ENCODE measurements at regions not wholly inside any gene's neighbourhood (a gene's known extent, or its start where the extent isn't known, plus 50 kb on each side); places are given as distances from the start of the nearest gene placed in this dataset.

GRCh38 chr5:168209997-168210396, 81.4 kb upstream of the WWC1 start:
- ChIA-PET CTCF (interaction anchor here (1.0 kb wide), 1 partner anchor 9 kb away, joined by 3 read pairs; no protein-coding TSS in a partner anchor), POLR2A (no interaction called here)
- no peaks in the 10 kb centered on the region for H3K9me3 Mint-ChIP-seq

GRCh38 chr5:168211245-168211644, 80.2 kb upstream of the WWC1 start:
- no peak overlapping the region for H3K27ac Mint-ChIP-seq
- no peak for DNase-seq
- no peaks in the 10 kb centered on the region for H3K36me3 Mint-ChIP-seq (ENCODE audit: low read depth)
- peaks cover 2% of the 10 kb centered on the region for H3K27me3 Mint-ChIP-seq
- no peak for ATAC-seq
- TF ChIP-seq CTCF (IDR thresholded peaks at IDR 0.05) = no peak
- H3K4me1 Mint-ChIP-seq (ENCODE audit: low read depth) = no peaks in the 10 kb centered on the region
- ChIA-PET CTCF (interaction anchor here (0.8 kb wide), 1 partner anchor 9 kb away, joined by 3 read pairs; no protein-coding TSS in a partner anchor), POLR2A (no interaction called here)
- intact Hi-C loops (cut with micrococcal nuclease) = no loop called here
- H3K4me3 Mint-ChIP-seq = no peak overlapping the region
- H3K9me3 Mint-ChIP-seq = no peaks in the 10 kb centered on the region

More at GRCh38 chr5:168209997-168210396, 81.4 kb upstream of the WWC1 start:
- Mint-ChIP-seq H3K27ac (no peak overlapping the region), H3K4me1 (ENCODE audit: low read depth) (no peaks in the 10 kb centered on the region), H3K27me3 (peaks cover 4% of the 10 kb centered on the region), H3K36me3 (ENCODE audit: low read depth) (no peaks in the 10 kb centered on the region), H3K4me3 (no peak overlapping the region)
- TF ChIP-seq CTCF (IDR thresholded peaks at IDR 0.05) = no peak
- DNase-seq = no peak
- intact Hi-C loops (cut with micrococcal nuclease) = no loop called here
- ATAC-seq = no peak

- no peaks in the 10 kb centered on the region for H3K9me3 Mint-ChIP-seq
- DNase-seq (no peak), ATAC-seq (no peak)
- H3K27me3 Mint-ChIP-seq = peaks cover 2% of the 10 kb centered on the region
- ChIA-PET POLR2A (no interaction called here), CTCF (interaction anchor here (0.8 kb wide), 1 partner anchor 8 kb away, joined by 3 read pairs; no protein-coding TSS in a partner anchor)
- H3K27ac Mint-ChIP-seq = no peak overlapping the region
- H3K4me1 Mint-ChIP-seq (ENCODE audit: low read depth) = no peaks in the 10 kb centered on the region
- no peaks in the 10 kb centered on the region for H3K36me3 Mint-ChIP-seq (ENCODE audit: low read depth)
- intact Hi-C loops (cut with micrococcal nuclease) = no loop called here
- no peak overlapping the region for H3K4me3 Mint-ChIP-seq
- no peak for TF ChIP-seq CTCF (IDR thresholded peaks at IDR 0.05)
Observed at GRCh38 chr5:168211936-168212335, 79.5 kb upstream of the WWC1 start.

- no peak for ATAC-seq
- TF ChIP-seq CTCF (IDR thresholded peaks at IDR 0.05) = no peak
- CTCF ChIA-PET = no interaction called here
- intact Hi-C loops (cut with micrococcal nuclease) = no loop called here
- H3K27me3 Mint-ChIP-seq = peaks cover 3% of the 10 kb centered on the region
- no peak overlapping the region for H3K4me3 Mint-ChIP-seq
- H3K27ac Mint-ChIP-seq = no peak overlapping the region
- no peak for DNase-seq
- no peaks in the 10 kb centered on the region for H3K4me1 Mint-ChIP-seq (ENCODE audit: low read depth)
- H3K36me3 Mint-ChIP-seq (ENCODE audit: low read depth) = no peaks in the 10 kb centered on the region
- POLR2A ChIA-PET = no interaction called here
- no peaks in the 10 kb centered on the region for H3K9me3 Mint-ChIP-seq
Observed at GRCh38 chr5:168214071-168214470, 77.4 kb upstream of the WWC1 start.

GRCh38 chr5:168214886-168215285, 76.6 kb upstream of the WWC1 start:
- DNase-seq (no peak), ATAC-seq (no peak)
- Mint-ChIP-seq H3K4me1 (ENCODE audit: low read depth) (peaks cover 2% of the 10 kb centered on the region), H3K27ac (no peak overlapping the region), H3K4me3 (no peak overlapping the region), H3K9me3 (no peaks in the 10 kb centered on the region), H3K36me3 (ENCODE audit: low read depth) (no peaks in the 10 kb centered on the region), H3K27me3 (peaks cover 3% of the 10 kb centered on the region)
- intact Hi-C loops (cut with micrococcal nuclease) = loop anchor here (5.0 kb wide), 1 partner anchor 103 kb away; no protein-coding TSS in a partner anchor
- POLR2A ChIA-PET = no interaction called here
- no peak for TF ChIP-seq CTCF (IDR thresholded peaks at IDR 0.05)
- CTCF ChIA-PET = no interaction called here

Data from activated CD8-positive, alpha-beta T cell treated with anti-CD3 and anti-CD28 coated beads for 36 hours (primary cell).